Right atrium auricular region (tissue), 2 donors: ENCODE measurements at regions not wholly inside any gene's neighbourhood (a gene's known extent, or its start where the extent isn't known, plus 50 kb on each side); places are given as distances from the start of the nearest gene placed in this dataset.

Source experiments
- DNase-seq: peaks from one replicate; pipeline ENCODE4 v3.0.0-alpha.2; 2019; ENCODE audit warnings: low spot score
- H3K27ac ChIP-seq, 2 donors: fragments of 200-600 bp; sonication (generic); 1 replicate in 1 of 2; 2 replicates in 1 of 2; pipeline ENCODE4 v1.5.1; 2016 to 2019
- H3K27me3 ChIP-seq, 2 donors: fragments of 200-600 bp; sonication (generic); one replicate each; pipeline versions ENCODE4 v1.5.1 to v1.6.0; 2017 to 2019
- H3K36me3 ChIP-seq: fragments of 200-600 bp; sonication (generic); one replicate; pipeline ENCODE4 v1.5.1; 2016
- H3K4me1 ChIP-seq, 2 donors: fragments of 200-600 bp; sonication (generic); one replicate each; pipeline versions ENCODE4 v1.5.1 to v1.6.0; 2017 to 2019
- H3K4me3 ChIP-seq, 2 donors: fragments of 200-600 bp; sonication (generic); 1 replicate in 1 of 2; 2 replicates in 1 of 2; pipeline ENCODE4 v1.5.1; 2017 to 2019; ENCODE audit warnings: mild to moderate bottlenecking in 1 of 2, moderate library complexity in 1 of 2
- H3K9me3 ChIP-seq, 2 donors: fragments of 200-600 bp; sonication (generic); one replicate each; pipeline ENCODE4 v1.5.1; 2019
- TF ChIP-seq, protein P1 (sequence below), 2 donors: fragments of 200-600 bp; sonication (generic); IDR thresholded peaks; one replicate each; pipeline ENCODE4 v1.5.1; 2019; ENCODE audit warnings: antibody characterized with exemption in 2 of 2

DNA sequence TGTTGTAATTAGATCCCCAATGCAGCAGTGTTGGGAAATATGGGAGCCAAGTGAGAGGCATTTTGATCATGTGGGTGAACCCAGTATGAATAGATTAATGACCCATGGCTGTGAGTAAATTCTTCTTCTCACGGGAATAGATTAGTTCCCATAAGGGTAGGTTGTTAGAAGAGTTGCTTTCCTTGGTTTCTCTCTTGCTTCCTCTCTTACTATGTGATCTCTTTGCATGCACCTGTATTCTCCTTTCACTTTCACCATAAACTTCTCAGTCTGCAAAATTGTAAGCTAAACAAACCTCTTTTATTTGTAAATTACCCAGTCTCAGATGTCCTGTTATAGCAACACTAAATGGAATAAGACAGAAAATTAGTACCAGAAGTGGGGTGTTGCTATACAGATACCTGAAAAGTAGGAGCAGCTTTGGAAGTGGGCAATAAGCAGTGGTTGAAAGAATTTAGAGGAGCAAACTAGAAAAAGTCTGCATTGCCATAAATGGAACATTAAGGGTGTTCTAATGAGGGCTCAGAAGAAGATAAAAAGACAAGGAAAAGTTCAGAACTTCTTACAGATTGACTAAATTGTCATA lies 1090.0 kb upstream of the ARRDC3 start:
- Histone ChIP-seq H3K27me3 (no peaks in the 10 kb centered on the region), H3K36me3 (no peaks in the 10 kb centered on the region), H3K4me3 (no peak overlapping the region), H3K27ac (no peak overlapping the region), H3K4me1 (no peaks in the 10 kb centered on the region), H3K9me3 (peaks cover 0 to 11% of the 10 kb centered on the region in 2 donors)
- DNase-seq: no peak
- TF ChIP-seq, protein P1, sequence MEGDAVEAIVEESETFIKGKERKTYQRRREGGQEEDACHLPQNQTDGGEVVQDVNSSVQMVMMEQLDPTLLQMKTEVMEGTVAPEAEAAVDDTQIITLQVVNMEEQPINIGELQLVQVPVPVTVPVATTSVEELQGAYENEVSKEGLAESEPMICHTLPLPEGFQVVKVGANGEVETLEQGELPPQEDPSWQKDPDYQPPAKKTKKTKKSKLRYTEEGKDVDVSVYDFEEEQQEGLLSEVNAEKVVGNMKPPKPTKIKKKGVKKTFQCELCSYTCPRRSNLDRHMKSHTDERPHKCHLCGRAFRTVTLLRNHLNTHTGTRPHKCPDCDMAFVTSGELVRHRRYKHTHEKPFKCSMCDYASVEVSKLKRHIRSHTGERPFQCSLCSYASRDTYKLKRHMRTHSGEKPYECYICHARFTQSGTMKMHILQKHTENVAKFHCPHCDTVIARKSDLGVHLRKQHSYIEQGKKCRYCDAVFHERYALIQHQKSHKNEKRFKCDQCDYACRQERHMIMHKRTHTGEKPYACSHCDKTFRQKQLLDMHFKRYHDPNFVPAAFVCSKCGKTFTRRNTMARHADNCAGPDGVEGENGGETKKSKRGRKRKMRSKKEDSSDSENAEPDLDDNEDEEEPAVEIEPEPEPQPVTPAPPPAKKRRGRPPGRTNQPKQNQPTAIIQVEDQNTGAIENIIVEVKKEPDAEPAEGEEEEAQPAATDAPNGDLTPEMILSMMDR (IDR thresholded peaks at IDR 0.05): no peak

DNA sequence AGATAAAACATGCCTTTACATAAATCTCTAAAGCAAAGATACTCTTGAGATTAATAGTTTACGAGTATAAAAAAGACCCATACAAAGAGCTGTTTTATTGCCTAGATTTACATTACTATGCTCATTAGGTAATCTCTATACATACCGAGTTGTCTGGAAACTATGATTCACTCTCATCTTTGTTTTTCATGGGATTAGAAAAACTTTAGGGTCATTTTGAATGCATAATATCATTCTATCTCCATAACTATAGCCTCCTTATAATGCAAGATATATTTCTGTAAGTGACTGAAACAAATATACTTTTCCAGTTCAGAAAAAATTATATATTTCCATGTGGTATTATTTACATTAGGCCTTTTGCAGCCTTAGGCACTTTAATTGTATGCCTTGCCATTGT lies 1088.7 kb upstream of the ARRDC3 start:
- no peak overlapping the region for H3K27ac ChIP-seq
- no peaks in the 10 kb centered on the region for H3K4me1 ChIP-seq
- no peak for DNase-seq
- no peaks in the 10 kb centered on the region for H3K36me3 ChIP-seq
- TF ChIP-seq, protein P1 (IDR thresholded peaks at IDR 0.05): no peak
- H3K27me3 ChIP-seq: no peaks in the 10 kb centered on the region
- no peak overlapping the region for H3K4me3 ChIP-seq
- H3K9me3 ChIP-seq: peaks cover 0 to 11% of the 10 kb centered on the region in 2 donors

DNA sequence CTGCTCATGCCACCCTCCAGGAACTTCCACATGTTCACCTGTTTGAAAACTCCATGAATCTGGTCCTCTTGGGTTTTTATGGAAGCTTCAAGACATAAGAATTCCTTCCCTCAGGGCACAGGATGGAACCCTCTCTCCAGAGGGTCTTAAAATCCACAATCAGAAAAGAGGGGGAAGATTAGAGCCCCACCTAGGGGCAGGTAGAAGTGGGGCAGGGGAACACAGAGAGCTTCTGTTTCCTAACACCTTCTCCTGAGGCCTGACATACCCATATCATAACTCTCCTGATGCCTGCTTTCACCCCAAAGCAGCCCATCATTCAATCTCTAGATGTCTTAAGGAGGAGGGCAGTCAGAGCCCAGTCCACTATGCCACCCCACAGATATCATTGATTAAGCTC lies 1087.7 kb upstream of the ARRDC3 start:
- Histone ChIP-seq H3K4me3 (no peak overlapping the region), H3K36me3 (no peaks in the 10 kb centered on the region), H3K27me3 (no peaks in the 10 kb centered on the region), H3K9me3 (peaks cover 0 to 11% of the 10 kb centered on the region in 2 donors), H3K4me1 (no peaks in the 10 kb centered on the region), H3K27ac (no peak overlapping the region)
- TF ChIP-seq, protein P1 (IDR thresholded peaks at IDR 0.05): no peak
- DNase-seq: no peak

DNA sequence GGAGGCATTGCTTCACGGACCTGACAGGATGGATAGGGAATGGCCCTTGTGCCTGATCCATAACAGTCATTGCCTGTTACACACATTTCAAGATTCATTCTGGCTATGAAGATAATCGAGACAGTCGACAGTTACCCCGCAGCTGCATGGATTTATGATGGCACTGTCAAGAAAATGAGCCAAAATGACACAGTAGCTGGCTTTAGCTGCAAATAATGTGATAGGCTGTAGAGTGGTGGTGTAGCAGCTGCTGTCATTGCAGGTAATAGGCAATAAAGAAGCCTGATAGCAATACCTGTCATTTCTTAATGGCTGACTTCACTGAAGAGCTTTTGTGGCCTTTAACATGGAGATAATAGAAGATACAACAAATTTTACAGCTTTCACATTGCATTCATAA lies 1085.2 kb upstream of the ARRDC3 start:
- Histone ChIP-seq H3K27ac (no peak overlapping the region), H3K36me3 (no peaks in the 10 kb centered on the region), H3K27me3 (no peaks in the 10 kb centered on the region), H3K4me1 (no peaks in the 10 kb centered on the region), H3K9me3 (peaks cover 0 to 8% of the 10 kb centered on the region in 2 donors), H3K4me3 (no peak overlapping the region)
- DNase-seq: no peak
- TF ChIP-seq, protein P1 (IDR thresholded peaks at IDR 0.05): no peak

DNA sequence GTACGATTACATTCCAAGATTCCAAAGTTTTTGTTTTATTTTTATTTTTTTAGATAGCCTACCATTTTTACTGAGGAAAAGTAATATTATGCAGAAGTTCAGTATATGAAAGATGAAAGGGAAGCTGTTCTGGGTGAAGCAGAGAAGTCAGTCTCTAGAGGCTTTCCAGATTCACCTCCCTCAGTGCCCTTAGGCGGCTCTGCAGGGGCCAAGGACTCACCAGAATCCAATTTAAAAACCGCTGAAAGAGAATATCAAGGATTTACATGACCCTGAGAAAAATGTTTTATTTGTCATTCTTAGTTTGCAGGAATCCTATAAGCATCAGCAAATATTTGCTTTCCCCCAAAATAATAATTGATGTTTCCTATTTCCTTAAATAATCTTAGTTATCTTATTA lies 1084.6 kb upstream of the ARRDC3 start:
- H3K9me3 ChIP-seq: peaks cover 0 to 2% of the 10 kb centered on the region in 2 donors
- no peak overlapping the region for H3K27ac ChIP-seq
- no peaks in the 10 kb centered on the region for H3K36me3 ChIP-seq
- H3K27me3 ChIP-seq: no peaks in the 10 kb centered on the region
- TF ChIP-seq, protein P1 (IDR thresholded peaks at IDR 0.05): no peak
- no peak overlapping the region for H3K4me3 ChIP-seq
- no peak for DNase-seq
- H3K4me1 ChIP-seq: no peaks in the 10 kb centered on the region

DNA sequence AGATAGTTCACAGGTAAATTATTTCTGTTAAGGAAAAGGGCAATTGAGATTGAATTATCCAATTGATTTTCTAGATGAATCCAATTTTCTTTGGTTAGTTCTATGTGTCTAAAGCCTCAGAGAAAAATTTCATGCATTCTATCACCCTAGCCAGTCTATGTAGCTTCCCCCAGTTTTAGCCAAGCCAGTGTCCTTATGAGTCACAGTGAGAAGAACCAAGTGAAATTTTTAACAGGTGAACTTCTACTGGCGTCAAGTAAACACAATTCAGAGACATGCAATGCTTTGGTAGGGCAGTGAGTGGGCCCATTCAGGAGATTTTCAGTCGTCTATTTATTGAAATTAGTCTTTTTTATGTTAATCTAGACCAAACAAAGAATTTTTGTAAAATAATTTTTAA lies 1077.4 kb upstream of the ARRDC3 start:
- H3K4me1 ChIP-seq: no peaks in the 10 kb centered on the region
- TF ChIP-seq, protein P1 (IDR thresholded peaks at IDR 0.05): no peak
- H3K36me3 ChIP-seq: no peaks in the 10 kb centered on the region
- no peak overlapping the region for H3K4me3 ChIP-seq
- H3K27ac ChIP-seq: no peak overlapping the region
- H3K27me3 ChIP-seq: no peaks in the 10 kb centered on the region
- H3K9me3 ChIP-seq: no peaks in the 10 kb centered on the region
- DNase-seq: no peak
